HG02885 (cell line): ENCODE measurements at regions not wholly inside any gene's neighbourhood (a gene's known extent, or its start where the extent isn't known, plus 50 kb on each side); places are given as distances from the start of the nearest gene placed in this dataset.

Experiments used
- ATAC-seq: cut with Tn5 transposase; IDR thresholded peaks from one replicate; pipeline ENCODE4 v1.9.1; 2021; ENCODE audit warnings: mild to moderate bottlenecking; ENCODE audit not compliant: unreplicated experiment, poor library complexity

GRCh38 chr1:108051631-108052377, 86.8 kb upstream of the VAV3 start:
- ATAC-seq: no peak

DNA sequence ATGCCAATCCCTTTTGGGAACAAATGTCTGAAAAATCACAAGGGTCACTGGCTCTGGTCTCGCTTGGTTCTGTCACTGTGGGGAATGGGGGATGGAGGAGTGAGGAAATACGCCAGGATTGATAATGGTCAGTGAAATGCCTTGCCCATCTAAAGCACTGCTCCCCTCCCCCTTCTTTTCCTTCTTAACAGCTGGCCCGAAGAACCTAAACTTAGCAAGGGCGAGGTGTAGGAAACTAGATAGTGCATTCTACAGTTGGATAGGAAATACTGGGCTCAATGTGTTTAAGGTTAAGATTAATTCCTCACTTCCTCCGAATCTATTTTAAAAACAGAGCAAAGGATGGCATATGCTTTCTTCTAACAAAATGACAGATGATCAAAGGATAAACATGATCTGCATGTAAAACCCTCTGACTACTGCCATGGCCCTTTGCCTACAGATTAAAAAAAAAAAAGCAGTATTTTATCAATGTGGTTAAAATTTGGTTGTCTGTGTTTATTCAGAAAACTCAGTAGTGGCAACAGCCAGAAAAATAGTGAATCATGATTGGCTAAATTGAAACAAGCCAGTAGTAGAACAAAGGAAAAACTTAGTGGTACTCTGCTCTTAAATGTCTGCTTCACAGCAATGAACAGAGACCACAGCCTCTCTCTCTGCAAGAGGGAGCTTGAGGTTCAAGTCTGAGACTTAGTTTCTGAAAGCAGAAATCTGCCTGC, 86.1 kb upstream of the VAV3 start:
- no peak for ATAC-seq

GRCh38 chr1:108050158-108050557, 85.2 kb upstream of the VAV3 start:
- no peak for ATAC-seq

DNA sequence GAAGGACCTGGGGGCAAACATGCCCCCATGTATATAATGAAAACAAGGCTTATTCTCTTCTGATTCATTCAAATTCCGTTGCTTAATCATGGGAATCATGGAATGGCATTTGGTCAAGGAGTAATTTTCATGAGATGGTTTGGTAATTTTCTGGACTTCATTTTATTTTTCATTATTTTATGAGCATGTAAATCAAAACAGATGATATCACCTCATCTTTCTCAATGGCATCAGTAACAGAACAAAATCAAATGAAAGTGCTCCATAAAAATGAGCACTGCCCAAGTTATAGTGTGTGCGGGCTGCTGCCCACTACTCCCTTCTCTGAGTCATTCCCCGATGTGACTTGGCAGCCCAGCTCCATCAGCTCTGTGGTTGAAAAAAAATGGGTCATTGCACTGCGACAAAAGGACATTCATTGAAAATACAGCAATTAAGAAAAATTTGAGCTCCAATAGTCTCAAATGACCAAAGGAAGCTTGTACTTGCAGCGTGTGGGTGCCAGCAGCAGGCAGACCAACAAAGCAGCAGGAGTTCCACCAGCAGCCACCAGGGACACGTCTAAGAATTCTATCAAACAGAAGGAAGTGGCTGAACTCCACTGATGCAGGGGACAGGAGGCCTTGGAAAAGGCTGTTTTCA, 84.3 kb upstream of the VAV3 start:
- ATAC-seq: no peak

DNA sequence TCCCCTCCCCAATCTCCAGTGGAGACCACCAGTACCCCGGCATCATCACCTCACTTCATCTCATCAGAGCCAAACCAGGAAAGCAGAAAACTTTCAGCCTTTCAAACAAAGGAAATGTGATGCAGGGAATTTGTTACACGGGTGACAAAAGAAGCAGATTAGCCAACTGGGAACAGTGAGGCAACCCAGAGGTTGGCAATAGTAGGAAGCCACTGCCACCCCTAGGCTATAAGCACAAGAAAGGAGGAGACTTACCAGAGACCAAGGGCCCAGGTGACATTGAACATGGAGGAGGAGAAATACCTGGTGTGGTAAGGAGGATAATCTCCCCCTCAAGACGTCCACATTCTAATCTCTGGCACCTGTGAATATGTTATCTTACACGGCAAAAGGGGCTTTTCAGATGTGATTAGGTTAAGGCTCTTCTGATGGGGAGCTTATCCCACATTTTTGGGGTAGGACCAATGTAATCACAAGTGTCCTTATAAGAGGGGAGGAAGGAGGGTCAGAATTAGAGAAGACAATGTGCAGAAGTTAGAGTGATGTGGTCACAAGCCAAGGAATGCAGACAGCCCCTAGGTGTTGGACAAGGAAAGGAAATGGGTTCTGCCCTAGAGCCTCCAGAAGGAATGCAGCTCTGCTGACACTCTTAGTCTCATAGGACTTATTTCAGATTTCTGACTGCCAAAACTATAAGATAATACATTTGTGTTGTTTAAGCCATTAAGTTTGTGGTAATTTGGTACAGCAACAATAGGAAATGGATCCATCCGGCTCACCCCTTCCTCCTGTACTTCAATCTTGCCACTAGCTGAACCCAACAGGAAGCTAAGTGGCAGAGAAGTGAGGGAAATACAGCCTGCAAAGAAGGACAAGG, 83.6 kb upstream of the VAV3 start:
- no peak for ATAC-seq

DNA sequence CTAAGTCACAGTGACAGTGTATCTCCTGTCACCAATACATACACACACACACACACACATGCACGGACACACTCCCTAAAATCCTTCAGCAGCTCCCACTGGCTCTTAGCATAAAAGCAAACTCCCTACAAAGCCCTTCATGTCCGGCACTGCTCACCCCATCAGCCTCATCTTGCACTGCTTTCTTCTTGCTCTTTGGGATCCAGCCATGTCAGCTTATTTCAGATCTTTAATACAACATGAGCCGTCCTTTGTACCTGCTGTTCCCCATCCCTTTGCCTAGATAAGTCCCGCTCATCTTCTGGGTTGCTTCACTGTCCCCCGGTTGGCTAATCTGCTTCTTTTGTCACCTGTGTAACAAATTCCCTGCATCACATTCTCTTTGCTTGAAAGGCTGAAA, 82.1 kb upstream of the VAV3 start:
- ATAC-seq: no peak

- ATAC-seq: no peak
These were observed 81.0 kb upstream of the VAV3 start for GRCh38 chr1:108046026-108046425.

- ATAC-seq: no peak
These were observed 80.5 kb upstream of the VAV3 start for GRCh38 chr1:108045460-108045859.

DNA sequence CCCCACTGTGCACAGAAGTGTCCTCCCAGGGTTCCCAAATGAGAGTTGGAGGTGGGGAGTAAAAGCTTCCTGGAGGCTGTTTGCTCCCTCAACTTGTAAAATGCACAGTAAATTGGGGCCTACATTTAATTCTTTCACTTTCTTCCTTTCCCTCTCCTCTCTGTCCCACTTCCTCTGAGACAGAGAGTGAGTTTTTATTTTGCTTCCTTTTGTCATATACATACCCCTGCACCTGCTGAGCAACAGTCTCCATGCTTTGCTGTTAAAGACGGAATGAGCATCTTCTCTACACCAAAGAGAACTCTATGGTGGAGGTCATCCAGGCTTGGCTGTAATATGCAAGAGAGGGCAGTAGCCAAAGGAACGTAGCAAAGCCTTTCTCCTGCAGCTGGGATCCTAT, 79.3 kb upstream of the VAV3 start:
- ATAC-seq: no peak

GRCh38 chr1:108043707-108044106, 78.7 kb upstream of the VAV3 start:
- peak; percentile 52 for ATAC-seq

- no peak for ATAC-seq
These were observed 77.6 kb upstream of the VAV3 start for GRCh38 chr1:108042610-108043009.

DNA sequence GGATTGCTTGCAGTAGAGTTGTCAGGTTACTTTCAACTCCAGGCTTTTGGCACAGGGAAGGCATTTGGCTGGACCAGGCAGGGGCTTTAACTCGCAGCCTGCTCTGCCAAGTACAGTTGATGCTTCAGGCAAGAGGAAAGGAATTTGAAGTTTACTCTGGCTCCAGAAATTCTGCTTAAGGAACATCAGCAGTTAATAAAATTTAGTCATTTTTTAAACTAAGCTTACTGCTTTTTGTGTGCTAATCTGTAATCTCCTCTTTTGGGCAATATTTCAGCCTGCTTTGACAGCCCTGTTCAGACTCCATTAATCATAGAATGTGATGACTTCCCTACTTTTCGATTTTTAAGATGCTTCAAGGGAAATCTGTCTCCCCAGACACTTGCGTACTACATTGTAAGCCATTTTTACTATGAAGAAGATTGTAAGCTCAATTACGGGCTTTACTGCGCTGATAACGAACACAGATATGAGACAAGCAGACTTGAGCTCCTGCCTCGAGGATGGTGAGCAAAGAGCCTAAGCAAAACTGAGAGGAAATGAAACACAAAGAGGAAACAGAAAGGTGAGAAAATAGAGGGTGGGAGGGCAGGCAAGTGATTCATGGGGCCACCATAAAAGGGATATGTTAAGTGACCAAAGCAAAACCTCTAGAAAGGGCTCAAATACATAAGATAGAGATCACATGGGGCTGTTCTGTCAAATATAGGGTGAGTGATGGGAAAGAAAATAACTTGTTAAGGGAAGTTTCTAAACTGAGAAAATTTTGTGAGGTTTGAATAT, 76.6 kb upstream of the VAV3 start:
- ATAC-seq: no peak

DNA sequence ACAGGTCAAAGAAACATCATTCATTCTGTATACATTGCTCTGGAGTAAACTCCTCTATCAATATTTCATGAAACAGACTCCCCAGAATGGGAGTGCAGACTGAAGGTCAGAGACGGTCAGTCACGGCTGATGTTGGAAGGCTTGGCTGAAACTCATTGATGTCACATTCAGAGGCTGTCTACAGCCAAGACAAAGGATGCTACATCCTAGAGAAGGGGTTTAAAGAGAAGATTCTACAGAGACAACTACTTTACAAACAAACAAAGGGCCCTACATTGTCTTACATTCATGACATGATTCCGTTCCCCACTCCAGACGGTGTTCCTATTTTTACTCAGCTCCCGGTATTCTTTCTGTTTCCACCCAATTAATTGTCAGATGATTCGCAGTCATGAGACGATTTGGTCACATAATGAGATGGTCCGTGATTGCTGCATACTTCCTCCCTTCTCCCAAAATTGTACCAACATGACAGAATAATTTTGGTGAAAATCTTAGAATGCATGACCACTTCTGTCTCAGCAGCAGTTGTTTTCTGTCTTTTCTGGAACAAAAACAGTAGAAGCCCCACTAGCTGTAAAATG, 73.8 kb upstream of the VAV3 start:
- ATAC-seq: no peak

DNA sequence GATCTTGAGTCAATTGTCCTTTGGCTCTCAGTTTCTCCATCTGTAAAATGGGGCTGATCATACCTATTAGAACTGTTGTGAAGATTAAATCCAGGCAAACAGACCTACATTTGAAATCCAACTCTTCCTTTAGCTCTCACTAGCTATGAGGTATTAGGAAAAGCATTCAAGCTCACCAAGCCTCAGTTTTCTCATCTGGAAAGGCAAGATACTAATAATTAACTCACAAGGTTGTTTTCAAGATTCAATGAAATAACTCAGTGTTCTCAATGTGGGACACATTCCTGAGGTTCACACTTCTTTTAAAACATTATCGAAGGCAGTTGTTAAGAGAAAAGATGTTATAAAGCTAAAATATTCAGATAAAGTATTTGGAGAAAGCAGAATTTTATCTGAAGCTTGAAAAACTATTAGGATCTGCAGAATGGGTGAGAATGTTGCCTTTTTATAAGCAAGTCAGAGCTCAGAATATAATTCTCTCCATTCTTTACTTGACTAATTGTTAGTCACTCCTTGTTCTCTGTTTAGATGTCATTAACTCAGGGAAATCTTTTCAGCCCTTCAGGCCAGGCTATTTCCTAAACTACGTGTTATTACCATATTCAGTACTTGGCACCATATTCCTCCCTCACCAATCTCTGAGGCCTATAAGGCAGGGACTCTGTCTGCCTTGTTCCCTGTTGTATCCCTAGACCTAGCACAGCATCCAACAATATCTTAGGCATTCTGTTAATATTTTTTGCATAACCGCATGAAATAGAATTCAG, 72.0 kb upstream of the VAV3 start:
- ATAC-seq: no peak

DNA sequence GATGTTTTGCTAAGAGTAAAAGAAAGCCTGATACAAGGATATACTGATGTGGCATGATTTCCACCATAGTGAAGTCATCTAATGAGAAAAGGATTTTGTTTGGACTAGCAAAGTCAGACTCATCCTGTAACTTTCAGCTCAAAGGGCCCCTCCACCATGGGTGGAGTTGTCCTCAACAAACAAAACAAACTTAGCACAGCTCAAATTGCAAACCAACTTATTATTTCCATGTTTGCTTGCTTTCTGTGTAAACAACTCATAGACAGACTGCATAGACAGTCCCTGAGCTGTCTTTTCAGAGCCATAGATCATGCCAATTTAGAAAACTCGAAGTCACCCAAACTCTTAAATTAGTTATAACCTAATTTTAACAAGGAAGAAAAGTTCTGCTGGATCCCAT, 69.4 kb upstream of the VAV3 start:
- ATAC-seq: no peak

GRCh38 chr1:108033550-108033951, 68.6 kb upstream of the VAV3 start:
- ATAC-seq: no peak

DNA sequence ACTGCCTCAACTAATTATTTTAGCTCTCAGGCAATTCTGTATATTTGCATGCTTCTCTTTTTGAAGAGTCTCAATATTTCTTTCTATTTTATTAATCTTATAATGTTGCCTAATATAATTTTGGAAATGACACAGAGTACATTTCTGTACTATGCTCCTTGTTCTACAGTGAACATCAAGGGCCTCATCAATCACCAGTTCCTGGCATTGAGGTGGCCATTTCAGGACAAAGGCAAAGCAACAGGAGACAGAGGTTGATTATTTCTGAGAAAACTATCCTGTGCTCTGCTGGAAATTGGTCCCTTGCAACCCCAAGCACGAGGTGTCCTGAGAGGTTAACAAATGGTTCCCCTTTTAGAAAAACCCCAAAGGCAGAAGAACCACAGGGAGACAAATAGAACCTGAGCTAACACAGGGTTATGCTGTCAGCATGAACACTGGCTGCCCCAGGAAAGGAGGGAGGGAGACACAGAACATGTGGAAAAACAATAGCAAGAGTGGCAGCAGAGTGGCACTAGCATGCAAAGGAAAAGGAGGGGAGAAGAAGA, 63.9 kb upstream of the VAV3 start:
- ATAC-seq: no peak

DNA sequence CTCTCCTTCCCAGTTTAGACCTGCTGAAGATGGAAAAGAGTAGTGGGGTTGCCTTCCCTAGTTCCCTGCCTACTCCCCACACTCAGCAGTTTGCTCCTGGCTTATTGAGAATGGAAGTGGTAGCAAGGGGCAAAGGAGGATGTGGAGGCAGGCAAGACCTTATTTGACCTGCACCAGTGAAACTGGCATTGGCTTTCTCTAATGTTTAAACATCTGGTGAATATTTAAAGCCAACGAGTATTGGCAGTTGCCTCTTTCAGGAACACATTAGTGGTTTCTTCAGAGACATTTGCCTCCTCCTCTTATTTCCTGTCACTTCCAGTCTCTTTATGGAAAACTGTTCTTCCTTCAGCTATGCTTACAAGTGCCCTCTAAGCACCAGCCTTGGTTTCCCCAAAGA, 62.4 kb upstream of the VAV3 start:
- no peak for ATAC-seq
